A549 (cell line): ENCODE measurements at regions not wholly inside any gene's neighbourhood (a gene's known extent, or its start where the extent isn't known, plus 50 kb on each side); places are given as distances from the start of the nearest gene placed in this dataset.

ENCODE experiments used
- ATAC-seq, 2 experiments: fragments of 200-7000 bp in 1 of 2; fragments of >200 bp in 1 of 2; cut with Nextera tagmentation in 1 of 2; cut with Tn5 transposase in 1 of 2; 3 replicates each; pipeline versions ENCODE4 v1.8.0 to v1.9.1; 2018 to 2020; ENCODE audit warnings: mild to moderate bottlenecking in 1 of 2, moderate library complexity in 1 of 2
- CTCF ChIA-PET: fragments of 300-600 bp; sonication (Branson Sonifier 250); formaldehyde crosslinking; extraction: SDS; loops from one replicate; lab custom pipeline; 2021; ENCODE audit warnings: antibody characterized with exemption, inconsistent platforms; lab: Yijun Ruan, JAX
- POLR2A ChIA-PET: fragments of 350-600 bp; formaldehyde crosslinking; extraction: SDS; loops from one replicate; lab custom pipeline; 2021; ENCODE audit warnings: antibody characterized with exemption, inconsistent platforms; lab: Yijun Ruan, JAX
- DNase-seq, 2 experiments: peaks; one replicate each; pipeline versions ENCODE4 v3.0.0 to v3.0.0-alpha.2; 2011 to 2016; ENCODE audit warnings: low read depth in 1 of 2, low spot score in 1 of 2
- FAIRE-seq: peaks from 2 replicates; lab custom pipeline; 2011; peaks lifted over from hg19 to GRCh38; lab: Jason Lieb, UNC
- H3K27ac ChIP-seq, 2 experiments: fragments of >200 bp; sonication (Bioruptor Twin); formaldehyde crosslinking; 3 replicates each; pipeline ENCODE4 v1.5.1; 2016 to 2017
- H3K4me1 ChIP-seq: fragments of >200 bp; sonication (Bioruptor Twin); formaldehyde crosslinking; 3 replicates; pipeline ENCODE4 v1.6.1; 2016
- H3K4me2 ChIP-seq: fragments of >200 bp; sonication (Bioruptor Twin); formaldehyde crosslinking; 3 replicates; pipeline ENCODE4 v1.6.1; 2016
- H3K4me3 ChIP-seq: fragments of >200 bp; sonication (Bioruptor Twin); formaldehyde crosslinking; 3 replicates; pipeline ENCODE4 v1.5.1; 2016
- H3K9me3 ChIP-seq: fragments of >200 bp; sonication (Bioruptor Twin); formaldehyde crosslinking; 3 replicates; pipeline ENCODE4 v1.6.1; 2016
- BHLHE40 ChIP-seq: IDR thresholded peaks from 2 replicates; pipeline ENCODE4 v1.6.1; 2012; ENCODE audit warnings: low read depth, low read length, inconsistent platforms
- CBX2 ChIP-seq: fragments of 200-600 bp; sonication (generic); IDR thresholded peaks from 2 replicates; pipeline ENCODE4 v1.6.1; 2016; ENCODE audit warnings: low read depth, mild to moderate bottlenecking, borderline replicate concordance
- CBX8 ChIP-seq: fragments of 200-600 bp; sonication (generic); IDR thresholded peaks from 2 replicates; pipeline ENCODE4 v1.6.1; 2016
- EHF ChIP-seq: fragments of 250-450 bp; sonication (Bioruptor Pico); IDR thresholded peaks from 2 replicates; pipeline ENCODE4 v1.5.0; 2020; ENCODE audit warnings: mild to moderate bottlenecking
- EHMT2 ChIP-seq: fragments of 200-600 bp; sonication (generic); IDR thresholded peaks from 2 replicates; pipeline ENCODE4 v1.6.1; 2016; ENCODE audit warnings: antibody characterized with exemption, low read depth, mild to moderate bottlenecking, moderate library complexity
- ESRRA ChIP-seq: fragments of 150-350 bp; IDR thresholded peaks from 2 replicates; pipeline ENCODE4 v1.6.1; 2014; ENCODE audit warnings: mild to moderate bottlenecking, low read length, borderline replicate concordance
- FOSL2 ChIP-seq, 2 experiments: fragments of 450-650 bp in 1 of 2; fragments of >200 bp in 1 of 2; sonication (Bioruptor Twin) in 1 of 2; formaldehyde crosslinking; IDR thresholded peaks; 2 replicates each; pipeline versions ENCODE4 v1.5.0 to v1.6.1; 2016 to 2020; ENCODE audit warnings: mild to moderate bottlenecking in 1 of 2, moderate library complexity in 1 of 2
- FOXS1 ChIP-seq: fragments of 250-450 bp; sonication (Bioruptor Pico); IDR thresholded peaks from 2 replicates; pipeline ENCODE4 v1.5.0; 2020; ENCODE audit warnings: mild to moderate bottlenecking, moderate library complexity
- GATA3 ChIP-seq: IDR thresholded peaks from 2 replicates; pipeline ENCODE4 v1.6.1; 2012; ENCODE audit warnings: borderline replicate concordance
- HDAC2 ChIP-seq: fragments of 200-600 bp; sonication (generic); IDR thresholded peaks from 2 replicates; pipeline ENCODE4 v1.6.1; 2016
- MYC ChIP-seq: IDR thresholded peaks from 2 replicates; pipeline ENCODE4 v1.6.1; 2012; ENCODE audit warnings: mild to moderate bottlenecking, inconsistent platforms, low read length, improper control_type of control experiment, borderline replicate concordance
- NFE2L2 ChIP-seq: fragments of 150-350 bp; conservative IDR thresholded peaks from 2 replicates; pipeline ENCODE4 v1.6.1; 2014; ENCODE audit warnings: low read length
- NPAS2 ChIP-seq: fragments of 250-450 bp; sonication (Bioruptor Pico); IDR thresholded peaks from 2 replicates; pipeline ENCODE4 v1.8.0; 2022; ENCODE audit warnings: mild to moderate bottlenecking, moderate library complexity, borderline replicate concordance
- NR3C1 ChIP-seq: fragments of >200 bp; sonication (Bioruptor Twin); formaldehyde crosslinking; IDR thresholded peaks from 3 replicates; pipeline ENCODE4 v1.6.1; 2017
- PHF8 ChIP-seq: fragments of 200-600 bp; sonication (generic); IDR thresholded peaks from 2 replicates; pipeline ENCODE4 v1.6.1; 2016; ENCODE audit warnings: low read depth, mild to moderate bottlenecking, antibody characterized with exemption, moderate library complexity, borderline replicate concordance
- POLR2A ChIP-seq: IDR thresholded peaks from 2 replicates; pipeline ENCODE4 v1.6.1; 2012; ENCODE audit warnings: mild to moderate bottlenecking, low read length
- POLR2AphosphoS2 ChIP-seq: conservative IDR thresholded peaks from 2 replicates; pipeline ENCODE4 v1.6.1; 2012; ENCODE audit warnings: low read length, improper control_type of control experiment, inconsistent platforms
- RAD21 ChIP-seq, 2 experiments: fragments of >200 bp in 1 of 2; sonication (Bioruptor Twin) in 1 of 2; formaldehyde crosslinking in 1 of 2; IDR thresholded peaks in 1 of 2; conservative IDR thresholded peaks in 1 of 2; 2 replicates in 1 of 2; 3 replicates in 1 of 2; pipeline ENCODE4 v1.6.1; 2012 to 2018; ENCODE audit warnings: inconsistent platforms in 1 of 2
- RNF2 ChIP-seq: fragments of 200-600 bp; sonication (generic); IDR thresholded peaks from 2 replicates; pipeline ENCODE4 v1.6.1; 2016; ENCODE audit warnings: low read depth, mild to moderate bottlenecking, antibody characterized with exemption, moderate library complexity, borderline replicate concordance
- SMC3 ChIP-seq: fragments of >200 bp; sonication (Bioruptor Twin); formaldehyde crosslinking; IDR thresholded peaks from 3 replicates; pipeline ENCODE4 v1.6.1; 2018; ENCODE audit warnings: inconsistent platforms
- TFCP2L1 ChIP-seq: fragments of 250-450 bp; sonication (Bioruptor Pico); IDR thresholded peaks from 2 replicates; pipeline ENCODE4 v1.5.0; 2021; ENCODE audit warnings: mild to moderate bottlenecking
- ZC3H11A ChIP-seq: fragments of 450-650 bp; IDR thresholded peaks from 2 replicates; pipeline ENCODE4 v1.6.1; 2014; ENCODE audit warnings: antibody characterized with exemption, mild to moderate bottlenecking
- ZNF302 ChIP-seq: fragments of 250-450 bp; sonication (Bioruptor Pico); IDR thresholded peaks from 2 replicates; pipeline ENCODE4 v1.9.0; 2021; ENCODE audit warnings: inconsistent platforms, mild to moderate bottlenecking, moderate library complexity
- WGBS: methylation state at CpG from one replicate; pipeline ENCODE4 v1.1.6; 2017; ENCODE audit errors: missing lambda C conversion rate; 5-methylcytosine and 5-hydroxymethylcytosine counted together
- TF ChIP-seq, protein P1 (sequence below): fragments of 250-450 bp; sonication (Bioruptor Pico); IDR thresholded peaks from 2 replicates; pipeline ENCODE4 v1.5.0; 2021; ENCODE audit warnings: mild to moderate bottlenecking, moderate library complexity, borderline replicate concordance
- TF ChIP-seq, protein P2 (sequence below): fragments of 250-450 bp; sonication (Bioruptor Pico); IDR thresholded peaks from 2 replicates; pipeline ENCODE4 v1.5.0; 2020; ENCODE audit warnings: low read depth, mild to moderate bottlenecking, moderate library complexity
- TF ChIP-seq, protein P3 (sequence below): IDR thresholded peaks from 2 replicates; pipeline ENCODE4 v1.6.1; 2012

DNA sequence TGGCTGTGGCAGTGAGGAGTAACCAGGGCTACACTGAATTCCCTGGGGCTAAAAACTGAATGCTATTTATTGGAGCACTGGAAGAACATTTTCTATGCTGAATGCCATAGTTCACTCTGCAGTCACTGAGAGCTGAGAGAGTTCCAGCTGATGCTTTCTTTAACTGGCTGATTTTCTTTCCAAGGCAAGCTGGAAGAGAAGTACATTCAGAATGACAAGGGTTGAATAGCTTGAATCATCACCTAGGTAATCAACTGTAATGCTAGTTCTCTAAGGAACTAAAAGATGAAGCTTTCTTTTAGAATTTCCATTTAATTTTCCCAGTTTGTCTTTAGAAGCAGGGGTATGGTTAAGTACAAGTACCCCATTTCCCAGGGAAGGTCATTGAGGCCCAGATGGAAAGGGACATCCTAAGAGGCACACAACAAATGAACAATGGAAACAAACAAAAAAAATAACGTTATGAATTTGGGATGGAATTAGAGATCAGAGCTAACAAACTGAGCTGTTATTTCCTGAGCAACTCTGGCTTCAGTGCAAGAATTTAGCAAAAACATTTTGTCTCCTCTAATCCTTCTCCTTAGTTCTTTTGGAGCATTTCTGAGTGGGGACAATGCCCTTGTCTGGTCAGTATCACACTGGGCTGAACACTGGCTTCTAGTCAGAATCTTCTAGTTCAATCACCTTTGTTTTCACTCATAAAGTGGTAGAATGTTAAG, 132.8 kb upstream of the REG3A start:
- ChIA-PET POLR2A (no interaction called here), CTCF (interaction anchor here (1.0 kb wide), 1 partner anchor 21 kb away, joined by 3 read pairs; no protein-coding TSS in a partner anchor)
- ATAC-seq (no peak), DNase-seq (no peak), FAIRE-seq (no peak)
- H3K4me3 ChIP-seq = no peak overlapping the region
- TF ChIP-seq POLR2AphosphoS2 = no peak
- no peak overlapping the region for H3K27ac ChIP-seq
- no peaks in the 10 kb centered on the region for H3K4me1 ChIP-seq
- no peak overlapping the region for H3K4me2 ChIP-seq
- 0% methylated on average over 1 of the region's 1 CpG for WGBS
- peaks cover 4% of the 10 kb centered on the region; the same call in 1 of the 3 replicates for H3K9me3 ChIP-seq

DNA sequence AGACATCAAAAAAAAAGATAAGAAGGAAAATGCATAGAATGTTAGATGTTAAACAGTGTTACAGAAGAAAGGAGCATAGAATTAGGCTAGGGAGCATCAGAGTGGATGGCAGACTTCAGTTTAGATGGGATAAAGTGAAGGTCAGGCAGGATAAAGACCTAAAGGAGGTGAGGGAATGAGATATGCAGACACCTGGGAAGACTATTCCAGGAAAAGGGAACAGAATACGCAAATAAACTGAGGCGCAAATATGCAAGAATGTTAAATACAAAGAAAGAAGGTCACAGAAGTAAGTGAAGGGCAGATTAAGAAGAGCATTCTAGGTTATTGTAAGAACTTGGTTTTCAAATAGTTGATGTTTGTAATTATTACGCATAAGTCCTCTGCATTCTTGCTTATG, 116.3 kb upstream of the REG3A start:
- no peak for FAIRE-seq
- no peak for ATAC-seq
- CTCF ChIA-PET = no interaction called here
- Histone ChIP-seq H3K4me3 (no peak overlapping the region), H3K9me3 (peaks cover 10% of the 10 kb centered on the region; the same call in 2 of the 3 replicates), H3K27ac (no peak overlapping the region), H3K4me1 (no peaks in the 10 kb centered on the region), H3K4me2 (no peak overlapping the region)
- POLR2A ChIA-PET = no interaction called here
- no peak for DNase-seq
- TF ChIP-seq FOXS1 (CRISPR knock-in tag) (no peak), HDAC2 (no peak), GATA3 (no peak), NFE2L2 (no peak), EHMT2 (no peak), CBX2 (no peak), FOSL2 (IDR thresholded peaks at IDR 0.05) (no peak), FOSL2 (CRISPR knock-in tag; IDR thresholded peaks at IDR 0.05) (no peak), POLR2A (no peak), NR3C1 (no peak)
- TF ChIP-seq, protein P1, sequence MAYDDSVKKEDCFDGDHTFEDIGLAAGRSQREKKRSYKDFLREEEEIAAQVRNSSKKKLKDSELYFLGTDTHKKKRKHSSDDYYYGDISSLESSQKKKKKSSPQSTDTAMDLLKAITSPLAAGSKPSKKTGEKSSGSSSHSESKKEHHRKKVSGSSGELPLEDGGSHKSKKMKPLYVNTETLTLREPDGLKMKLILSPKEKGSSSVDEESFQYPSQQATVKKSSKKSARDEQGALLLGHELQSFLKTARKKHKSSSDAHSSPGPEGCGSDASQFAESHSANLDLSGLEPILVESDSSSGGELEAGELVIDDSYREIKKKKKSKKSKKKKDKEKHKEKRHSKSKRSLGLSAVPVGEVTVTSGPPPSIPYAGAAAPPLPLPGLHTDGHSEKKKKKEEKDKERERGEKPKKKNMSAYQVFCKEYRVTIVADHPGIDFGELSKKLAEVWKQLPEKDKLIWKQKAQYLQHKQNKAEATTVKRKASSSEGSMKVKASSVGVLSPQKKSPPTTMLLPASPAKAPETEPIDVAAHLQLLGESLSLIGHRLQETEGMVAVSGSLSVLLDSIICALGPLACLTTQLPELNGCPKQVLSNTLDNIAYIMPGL (CRISPR knock-in tag) = no peak
- 68% methylated on average over 3 of the region's 3 CpGs for WGBS

DNA sequence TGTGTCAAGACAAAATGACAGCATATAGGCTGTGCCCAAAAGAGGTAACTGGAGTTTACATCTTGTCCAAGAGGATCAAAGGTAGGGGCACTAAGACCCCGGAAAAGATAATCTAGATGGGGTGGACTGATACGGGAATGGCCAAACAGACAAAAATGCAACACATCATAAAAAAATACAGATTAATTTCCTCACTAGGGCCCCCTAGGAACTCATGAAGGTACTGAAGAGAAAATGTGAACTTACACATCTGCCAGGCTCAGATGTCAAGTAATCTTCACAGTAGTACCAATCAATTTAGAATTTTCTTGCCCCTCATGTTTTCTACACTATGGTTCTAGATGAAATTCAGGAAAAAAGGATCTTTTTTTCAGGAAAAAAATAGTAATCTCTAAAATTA, 115.6 kb upstream of the REG3A start:
- ChIA-PET CTCF (interaction anchor here (0.8 kb wide), 1 partner anchor 22 kb away, joined by 3 read pairs; no protein-coding TSS in a partner anchor), POLR2A (no interaction called here)
- Histone ChIP-seq H3K9me3 (peaks cover 17% of the 10 kb centered on the region; the same call in 2 of the 3 replicates), H3K27ac (no peak overlapping the region), H3K4me1 (no peaks in the 10 kb centered on the region), H3K4me3 (no peak overlapping the region), H3K4me2 (no peak overlapping the region)
- 0% methylated on average over 2 of the region's 2 CpGs for WGBS
- ATAC-seq (no peak), FAIRE-seq (no peak), DNase-seq (no peak)
- TF ChIP-seq SMC3 (no peak), FOXS1 (CRISPR knock-in tag) (no peak), ZNF302 (CRISPR knock-in tag) (no peak), RNF2 (no peak), POLR2AphosphoS2 (no peak), EHF (CRISPR knock-in tag) (no peak), BHLHE40 (no peak), GATA3 (no peak), NPAS2 (CRISPR knock-in tag) (no peak)
- TF ChIP-seq, protein P2, sequence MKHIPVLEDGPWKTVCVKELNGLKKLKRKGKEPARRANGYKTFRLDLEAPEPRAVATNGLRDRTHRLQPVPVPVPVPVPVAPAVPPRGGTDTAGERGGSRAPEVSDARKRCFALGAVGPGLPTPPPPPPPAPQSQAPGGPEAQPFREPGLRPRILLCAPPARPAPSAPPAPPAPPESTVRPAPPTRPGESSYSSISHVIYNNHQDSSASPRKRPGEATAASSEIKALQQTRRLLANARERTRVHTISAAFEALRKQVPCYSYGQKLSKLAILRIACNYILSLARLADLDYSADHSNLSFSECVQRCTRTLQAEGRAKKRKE (CRISPR knock-in tag) = no peak

DNA sequence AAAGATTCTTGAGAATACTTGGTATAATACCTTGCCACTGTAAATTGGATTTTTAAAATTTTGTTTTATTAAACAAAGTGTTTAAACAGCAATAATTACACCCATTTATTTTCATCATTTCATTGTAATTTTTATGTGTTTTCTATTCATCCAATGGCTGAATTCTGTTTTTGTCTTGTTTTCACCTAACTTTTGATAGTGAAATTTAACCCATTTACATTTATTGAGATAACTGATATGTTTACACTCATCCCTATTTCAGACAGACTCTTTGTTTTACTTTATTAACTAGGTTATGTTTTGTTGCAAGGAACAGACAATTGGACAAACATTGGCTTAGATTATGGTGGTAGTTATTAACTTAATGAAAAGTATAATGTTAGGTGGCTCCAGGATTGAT, 113.1 kb upstream of the REG3A start:
- H3K4me1 ChIP-seq = no peaks in the 10 kb centered on the region
- ChIA-PET POLR2A (no interaction called here), CTCF (no interaction called here)
- H3K4me2 ChIP-seq = no peak overlapping the region
- H3K9me3 ChIP-seq = peaks cover 17% of the 10 kb centered on the region; the same call in 2 of the 3 replicates
- FAIRE-seq (no peak), ATAC-seq (no peak)
- TF ChIP-seq ESRRA = no peak
- no peak for TF ChIP-seq BHLHE40
- TF ChIP-seq CBX8 = no peak
- TF ChIP-seq RAD21 (conservative IDR thresholded peaks at IDR 0.05 in 1 of 2, IDR thresholded peaks at IDR 0.05 in 1 of 2) = no peak
- no peak for TF ChIP-seq ZC3H11A
- TF ChIP-seq TFCP2L1 (CRISPR knock-in tag) = no peak
- no peak for TF ChIP-seq MYC
- no peak for TF ChIP-seq PHF8
- TF ChIP-seq NR3C1 = no peak
- TF ChIP-seq, protein P3, sequence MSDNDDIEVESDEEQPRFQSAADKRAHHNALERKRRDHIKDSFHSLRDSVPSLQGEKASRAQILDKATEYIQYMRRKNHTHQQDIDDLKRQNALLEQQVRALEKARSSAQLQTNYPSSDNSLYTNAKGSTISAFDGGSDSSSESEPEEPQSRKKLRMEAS = no peak
- TF ChIP-seq ZNF302 (CRISPR knock-in tag) = no peak
- TF ChIP-seq, all 56 proteins: peak for 0
- Histone ChIP-seq H3K4me3 (no peak overlapping the region), H3K27ac (no peak overlapping the region)
- no peak for DNase-seq
